ENCODE measurements at regions not wholly inside any gene's neighbourhood (a gene's known extent, or its start where the extent isn't known, plus 50 kb on each side); places are given as distances from the start of the nearest gene placed in this dataset.

- Histone ChIP-seq H3K27ac (ENCODE audit: low read depth, low read length) (no peak overlapping the region), H4K20me1 (ENCODE audit: insufficient read depth) (no peaks in the 10 kb centered on the region), H3K4me3 (replicated peaks in 1 of 2; ENCODE audit: low read depth in 1 of 2, low read length in 2 of 2) (no peak overlapping the region), H3K9me2 (ENCODE audit: insufficient read depth) (no peaks in the 10 kb centered on the region), H3K27me3 (ENCODE audit: insufficient read depth, low read length) (no peaks in the 10 kb centered on the region), H3K9ac (ENCODE audit: low read length) (no peak overlapping the region), H3K4me1 (ENCODE audit: control insufficient read depth in 1 of 2, insufficient read depth in 2 of 2, low read length in 2 of 2) (no peaks in the 10 kb centered on the region), H3K9me3 (ENCODE audit: control insufficient read depth in 1 of 2, insufficient read depth in 1 of 2, low read depth in 1 of 2, low read length in 2 of 2) (no peaks in the 10 kb centered on the region; a peak in 2 of 4 replicates), H2AFZ (ENCODE audit: low read depth, low read length, poor library complexity, severe bottlenecking) (no peak overlapping the region), H3K36me3 (ENCODE audit: control insufficient read depth in 1 of 2, insufficient read depth in 2 of 2, low read length in 2 of 2) (no peaks in the 10 kb centered on the region), H3K4me2 (ENCODE audit: low read length) (no peak overlapping the region), H3K79me2 (ENCODE audit: insufficient read depth, low read length) (no peaks in the 10 kb centered on the region)
- CTCF ChIA-PET: no interaction called here
- RAD21 ChIA-PET (ENCODE audit: low non-redundant PET in 1 of 2, low total read pairs in 2 of 2, uncharacterized antibody in 2 of 2, unreplicated experiment in 2 of 2): no interaction called here
- DNase-seq (ENCODE audit: low read depth, low spot score) (no peak), ATAC-seq (no peak)
- TF ChIP-seq ZBTB33 (IDR thresholded peaks at IDR 0.05; ENCODE audit: extremely low read depth, insufficient replicate concordance, low read length) (no peak), REST (IDR thresholded peaks at IDR 0.05; ENCODE audit: low read depth) (no peak), JUND (IDR thresholded peaks at IDR 0.05) (no peak), RAD21 (IDR thresholded peaks at IDR 0.05; ENCODE audit: low read depth) (no peak), FOSL1 (IDR thresholded peaks at IDR 0.05; ENCODE audit: low read depth) (no peak), CBX3 (IDR thresholded peaks at IDR 0.05; ENCODE audit: low read depth) (no peak), POLR2AphosphoS5 (IDR thresholded peaks at IDR 0.05; ENCODE audit: low read depth, low read length) (no peak)
- TF ChIP-seq, protein P1, sequence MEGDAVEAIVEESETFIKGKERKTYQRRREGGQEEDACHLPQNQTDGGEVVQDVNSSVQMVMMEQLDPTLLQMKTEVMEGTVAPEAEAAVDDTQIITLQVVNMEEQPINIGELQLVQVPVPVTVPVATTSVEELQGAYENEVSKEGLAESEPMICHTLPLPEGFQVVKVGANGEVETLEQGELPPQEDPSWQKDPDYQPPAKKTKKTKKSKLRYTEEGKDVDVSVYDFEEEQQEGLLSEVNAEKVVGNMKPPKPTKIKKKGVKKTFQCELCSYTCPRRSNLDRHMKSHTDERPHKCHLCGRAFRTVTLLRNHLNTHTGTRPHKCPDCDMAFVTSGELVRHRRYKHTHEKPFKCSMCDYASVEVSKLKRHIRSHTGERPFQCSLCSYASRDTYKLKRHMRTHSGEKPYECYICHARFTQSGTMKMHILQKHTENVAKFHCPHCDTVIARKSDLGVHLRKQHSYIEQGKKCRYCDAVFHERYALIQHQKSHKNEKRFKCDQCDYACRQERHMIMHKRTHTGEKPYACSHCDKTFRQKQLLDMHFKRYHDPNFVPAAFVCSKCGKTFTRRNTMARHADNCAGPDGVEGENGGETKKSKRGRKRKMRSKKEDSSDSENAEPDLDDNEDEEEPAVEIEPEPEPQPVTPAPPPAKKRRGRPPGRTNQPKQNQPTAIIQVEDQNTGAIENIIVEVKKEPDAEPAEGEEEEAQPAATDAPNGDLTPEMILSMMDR (IDR thresholded peaks at IDR 0.05 in 2 of 3, conservative IDR thresholded peaks at IDR 0.05 in 1 of 3; ENCODE audit: borderline replicate concordance in 1 of 3, insufficient read depth in 1 of 3, low read depth in 2 of 3, low read length in 2 of 3): no peak
- TF ChIP-seq, protein P2, sequence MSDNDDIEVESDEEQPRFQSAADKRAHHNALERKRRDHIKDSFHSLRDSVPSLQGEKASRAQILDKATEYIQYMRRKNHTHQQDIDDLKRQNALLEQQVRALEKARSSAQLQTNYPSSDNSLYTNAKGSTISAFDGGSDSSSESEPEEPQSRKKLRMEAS (IDR thresholded peaks at IDR 0.05): no peak
- no TSS peak for BruUV-seq (replicated peaks)
- intact Hi-C loops (cut with micrococcal nuclease): no loop called here
- POLR2A ChIA-PET: no interaction called here
These were observed 438.6 kb downstream of the WDR72 start for GRCh38 chr15:53320816-53321215.
